Body of pancreas (tissue), 4 donors: ENCODE measurements at regions not wholly inside any gene's neighbourhood (a gene's known extent, or its start where the extent isn't known, plus 50 kb on each side); places are given as distances from the start of the nearest gene placed in this dataset.
A peak's percentile ranks its signal among the peaks of the same experiment; 100 is the strongest.

Experiments
- ATAC-seq: fragments of 150-250 bp; one replicate; pipeline ENCODE4 v1.9.1; 2016
- DNase-seq, 4 donors: peaks; one replicate each; pipeline ENCODE4 v3.0.0-alpha.2; 2019
- H3K27ac ChIP-seq, 4 donors: fragments of 200-600 bp; sonication (generic); 1 replicate in 3 of 4; 2 replicates in 1 of 4; pipeline versions ENCODE4 v1.5.1 to v1.6.1; 2016 to 2019; ENCODE audit warnings: mild to moderate bottlenecking in 1 of 4, mixed read lengths in 1 of 4, moderate library complexity in 1 of 4
- H3K27me3 ChIP-seq, 2 donors: fragments of 200-600 bp; sonication (generic); one replicate each; pipeline ENCODE4 v1.6.0; 2016; ENCODE audit warnings: mild to moderate bottlenecking in 1 of 2
- H3K36me3 ChIP-seq, 2 donors: fragments of 200-600 bp; sonication (generic); replicated peaks in 1 of 2; 2 replicates each; pipeline ENCODE4 v1.5.1; 2016; ENCODE audit warnings: low read depth in 2 of 2; ENCODE audit not compliant: insufficient read depth in 1 of 2
- H3K4me1 ChIP-seq: fragments of 200-600 bp; sonication (generic); one replicate; pipeline ENCODE4 v1.6.0; 2016
- H3K4me3 ChIP-seq, 2 donors: fragments of 200-600 bp; sonication (generic); 1 replicate in 1 of 2; 2 replicates in 1 of 2; pipeline ENCODE4 v1.5.1; 2016 to 2019
- H3K9me3 ChIP-seq, 3 donors: fragments of 200-600 bp; sonication (generic); 1 replicate in 2 of 3; 2 replicates in 1 of 3; pipeline ENCODE4 v1.5.1; 2016
- POLR2A ChIP-seq, 3 donors: fragments of 450-650 bp; IDR thresholded peaks; one replicate each; pipeline ENCODE4 v1.6.1; 2016; ENCODE audit warnings: antibody characterized with exemption in 3 of 3, mild to moderate bottlenecking in 2 of 3
- WGBS, 2 donors: methylation state at CpG; one replicate each; pipeline ENCODE4 v1.1.5; 2017; 5-methylcytosine and 5-hydroxymethylcytosine counted together
- intact Hi-C: fragments of 100-400 bp; cut with DNase I; formaldehyde crosslinking; loops from one replicate; pipeline ENCODE4 v1.15.1; 2023
- TF ChIP-seq, protein P1 (sequence below), 7 experiments: fragments of 450-650 bp in 4 of 7; fragments of 200-600 bp in 3 of 7; sonication (generic) in 3 of 7; IDR thresholded peaks; one replicate each; pipeline ENCODE4 v1.5.1; 2016 to 2019; ENCODE audit warnings: antibody characterized with exemption in 7 of 7

DNA sequence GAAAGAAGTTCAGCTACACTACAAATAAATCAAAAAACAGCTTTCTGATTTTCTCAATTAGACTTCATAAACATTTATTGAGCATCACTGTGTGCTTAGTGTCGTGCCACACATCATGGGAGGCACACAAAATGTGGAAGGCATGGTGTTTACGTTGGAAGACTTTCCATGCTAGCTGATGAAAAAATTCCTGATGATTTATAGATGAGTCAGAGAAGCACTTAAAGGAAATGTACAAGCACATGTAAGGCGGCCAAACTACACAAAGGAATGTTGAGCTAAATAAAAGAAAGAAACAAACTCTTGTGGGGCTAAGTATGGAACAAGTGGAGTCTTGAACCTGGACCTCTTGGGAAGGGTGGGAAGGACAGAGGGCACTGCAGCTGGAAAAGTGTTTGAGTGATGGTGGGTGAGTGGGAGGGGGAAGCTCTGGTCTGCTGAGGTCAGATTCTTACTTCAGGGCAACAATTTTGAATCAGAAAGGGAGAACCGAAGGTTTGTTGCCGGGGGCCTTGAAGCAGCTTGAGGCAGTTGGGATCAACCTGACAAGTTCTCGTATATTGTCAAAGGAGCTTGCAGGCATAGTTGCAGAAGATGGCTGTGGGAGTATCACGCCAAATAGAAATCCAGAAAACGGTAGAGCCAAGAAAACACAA is 66.9 kb downstream of the FOXB1 start:
- WGBS, 2 donors, result 70 to 79% methylated on average over 8 of the region's 8 CpGs
- DNase-seq (no peak), ATAC-seq (no peak)
- H3K4me1 ChIP-seq, result no peaks in the 10 kb centered on the region
- H3K27me3 ChIP-seq, result peaks cover 0 to 7% of the 10 kb centered on the region in 2 donors
- H3K4me3 ChIP-seq, result no peak overlapping the region
- no peaks in the 10 kb centered on the region for H3K36me3 ChIP-seq
- TF ChIP-seq, protein P1, sequence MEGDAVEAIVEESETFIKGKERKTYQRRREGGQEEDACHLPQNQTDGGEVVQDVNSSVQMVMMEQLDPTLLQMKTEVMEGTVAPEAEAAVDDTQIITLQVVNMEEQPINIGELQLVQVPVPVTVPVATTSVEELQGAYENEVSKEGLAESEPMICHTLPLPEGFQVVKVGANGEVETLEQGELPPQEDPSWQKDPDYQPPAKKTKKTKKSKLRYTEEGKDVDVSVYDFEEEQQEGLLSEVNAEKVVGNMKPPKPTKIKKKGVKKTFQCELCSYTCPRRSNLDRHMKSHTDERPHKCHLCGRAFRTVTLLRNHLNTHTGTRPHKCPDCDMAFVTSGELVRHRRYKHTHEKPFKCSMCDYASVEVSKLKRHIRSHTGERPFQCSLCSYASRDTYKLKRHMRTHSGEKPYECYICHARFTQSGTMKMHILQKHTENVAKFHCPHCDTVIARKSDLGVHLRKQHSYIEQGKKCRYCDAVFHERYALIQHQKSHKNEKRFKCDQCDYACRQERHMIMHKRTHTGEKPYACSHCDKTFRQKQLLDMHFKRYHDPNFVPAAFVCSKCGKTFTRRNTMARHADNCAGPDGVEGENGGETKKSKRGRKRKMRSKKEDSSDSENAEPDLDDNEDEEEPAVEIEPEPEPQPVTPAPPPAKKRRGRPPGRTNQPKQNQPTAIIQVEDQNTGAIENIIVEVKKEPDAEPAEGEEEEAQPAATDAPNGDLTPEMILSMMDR (IDR thresholded peaks at IDR 0.05), result no peak
- no peak for TF ChIP-seq POLR2A (IDR thresholded peaks at IDR 0.05)
- no peak overlapping the region for H3K27ac ChIP-seq
- H3K9me3 ChIP-seq, result no peaks in the 10 kb centered on the region
- intact Hi-C loops, result no loop called here

DNA sequence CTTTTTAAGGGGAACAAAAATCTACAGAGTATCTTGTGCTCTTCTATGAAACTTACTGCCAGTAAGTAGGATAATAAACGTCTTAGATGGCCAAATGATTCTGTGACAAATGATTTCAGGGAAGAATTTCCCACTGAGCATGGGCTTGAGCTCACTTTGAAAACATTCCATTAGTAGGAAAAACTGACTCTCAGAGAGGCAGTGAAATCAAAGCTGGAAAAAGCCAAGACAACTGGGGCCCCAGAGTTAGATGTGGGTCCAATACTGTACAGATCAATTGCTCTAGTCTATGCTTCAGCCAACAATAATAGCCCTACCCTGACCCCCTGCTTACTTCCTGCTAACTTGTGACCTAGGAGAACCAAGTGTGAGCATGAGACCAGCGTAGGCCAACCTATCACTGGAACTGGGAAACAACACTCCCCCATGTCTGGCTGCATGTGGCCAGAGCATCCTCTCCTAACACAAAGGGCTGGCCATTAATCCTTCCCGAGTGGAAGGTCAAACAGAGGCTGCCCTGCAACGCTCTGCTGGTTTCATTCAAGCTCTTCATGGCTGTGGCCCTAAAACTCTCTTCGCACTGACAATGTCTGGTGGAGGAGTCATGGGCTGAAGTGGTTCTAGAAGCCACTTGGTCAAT is 68.8 kb downstream of the FOXB1 start:
- 70 to 80% methylated on average over 5 of the region's 5 CpGs for WGBS, 2 donors
- TF ChIP-seq, protein P1 (IDR thresholded peaks at IDR 0.05), result no peak
- no peak for TF ChIP-seq POLR2A (IDR thresholded peaks at IDR 0.05)
- ATAC-seq (no peak), DNase-seq (no peak)
- no peaks in the 10 kb centered on the region for H3K4me1 ChIP-seq
- H3K27ac ChIP-seq, result no peak overlapping the region
- H3K9me3 ChIP-seq, result no peaks in the 10 kb centered on the region
- peaks cover 0 to 7% of the 10 kb centered on the region in 2 donors for H3K27me3 ChIP-seq
- intact Hi-C loops, result no loop called here
- no peaks in the 10 kb centered on the region for H3K36me3 ChIP-seq
- no peak overlapping the region for H3K4me3 ChIP-seq

DNA sequence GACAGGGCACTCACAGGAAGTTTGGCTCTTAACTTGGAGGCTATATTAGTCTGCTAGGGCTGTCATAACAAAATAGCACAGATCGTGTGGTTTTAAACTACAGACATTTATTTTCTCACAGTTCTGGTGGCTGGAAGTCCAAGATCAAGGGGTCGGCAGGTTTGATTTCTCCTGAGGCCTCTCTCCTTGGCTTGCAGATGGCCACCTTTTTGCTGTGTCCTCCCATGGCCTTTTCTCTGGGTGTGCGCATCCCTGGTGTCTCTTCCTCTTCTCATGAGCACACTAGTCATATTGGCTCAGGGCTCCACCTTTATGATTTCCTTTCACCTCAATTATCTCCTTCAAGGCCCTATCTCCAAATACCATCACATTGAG is 69.3 kb downstream of the FOXB1 start:
- no peak for DNase-seq
- intact Hi-C loops, result no loop called here
- H3K36me3 ChIP-seq, result no peaks in the 10 kb centered on the region
- H3K27ac ChIP-seq, result no peak overlapping the region
- no peak for ATAC-seq
- no peaks in the 10 kb centered on the region for H3K4me1 ChIP-seq
- no peaks in the 10 kb centered on the region for H3K9me3 ChIP-seq
- no peak for TF ChIP-seq POLR2A (IDR thresholded peaks at IDR 0.05)
- TF ChIP-seq, protein P1 (IDR thresholded peaks at IDR 0.05), result no peak
- H3K4me3 ChIP-seq, result no peak overlapping the region
- H3K27me3 ChIP-seq, result peaks cover 0 to 3% of the 10 kb centered on the region in 2 donors
- 86 to 93% methylated on average over 3 of the region's 3 CpGs for WGBS, 2 donors

DNA sequence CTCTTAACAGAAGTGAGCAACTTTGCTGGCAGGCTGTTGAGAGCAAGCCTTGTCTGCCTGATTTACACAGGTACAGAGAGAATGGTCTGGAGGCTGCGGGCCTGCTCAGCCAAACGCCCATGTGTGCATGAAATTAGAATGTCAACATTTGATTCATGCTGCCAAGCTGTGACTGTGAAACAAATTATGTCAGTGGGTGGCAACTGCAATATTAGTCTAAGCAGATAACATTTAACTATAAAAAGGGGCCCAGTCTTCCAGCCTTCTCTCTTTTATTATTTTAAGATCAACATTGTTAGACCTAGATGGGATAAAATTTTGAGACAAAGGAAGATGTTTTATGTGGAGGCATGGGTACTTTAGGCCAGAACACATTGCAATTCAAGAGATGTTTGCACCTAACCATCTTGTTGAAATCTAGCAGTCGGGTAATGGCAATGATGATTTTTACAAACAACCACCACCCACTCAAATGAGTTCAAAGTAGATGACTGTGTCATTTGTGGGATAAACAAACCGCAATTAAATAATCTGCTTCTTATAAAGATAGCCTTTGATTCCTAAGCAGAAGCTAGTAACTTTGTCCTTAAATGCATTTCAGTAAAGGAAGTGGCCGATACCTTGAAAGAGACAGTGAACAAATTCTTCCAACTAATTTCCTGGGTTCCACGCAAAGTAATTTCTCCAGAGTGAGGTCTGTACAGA is 70.2 kb downstream of the FOXB1 start:
- Histone ChIP-seq H3K36me3 (no peaks in the 10 kb centered on the region), H3K9me3 (no peaks in the 10 kb centered on the region), H3K27ac (no peak overlapping the region), H3K27me3 (no peaks in the 10 kb centered on the region), H3K4me3 (no peak overlapping the region), H3K4me1 (no peaks in the 10 kb centered on the region)
- 54 to 58% methylated on average over 6 of the region's 6 CpGs for WGBS, 2 donors
- TF ChIP-seq, protein P1 (IDR thresholded peaks at IDR 0.05), result no peak
- TF ChIP-seq POLR2A (IDR thresholded peaks at IDR 0.05), result no peak
- intact Hi-C loops, result no loop called here
- peak in 3 of 4 donors; percentile 20 to 35 (median 32) for DNase-seq
- ATAC-seq, result no peak
